Fibroblast of peridontal ligament (primary cell): ENCODE measurements at regions not wholly inside any gene's neighbourhood (a gene's known extent, or its start where the extent isn't known, plus 50 kb on each side); places are given as distances from the start of the nearest gene placed in this dataset.

ENCODE experiments used
- DNase-seq: peaks from one replicate; pipeline ENCODE4 v3.0.0-alpha.2; 2010; ENCODE audit errors: extremely low read depth

DNA sequence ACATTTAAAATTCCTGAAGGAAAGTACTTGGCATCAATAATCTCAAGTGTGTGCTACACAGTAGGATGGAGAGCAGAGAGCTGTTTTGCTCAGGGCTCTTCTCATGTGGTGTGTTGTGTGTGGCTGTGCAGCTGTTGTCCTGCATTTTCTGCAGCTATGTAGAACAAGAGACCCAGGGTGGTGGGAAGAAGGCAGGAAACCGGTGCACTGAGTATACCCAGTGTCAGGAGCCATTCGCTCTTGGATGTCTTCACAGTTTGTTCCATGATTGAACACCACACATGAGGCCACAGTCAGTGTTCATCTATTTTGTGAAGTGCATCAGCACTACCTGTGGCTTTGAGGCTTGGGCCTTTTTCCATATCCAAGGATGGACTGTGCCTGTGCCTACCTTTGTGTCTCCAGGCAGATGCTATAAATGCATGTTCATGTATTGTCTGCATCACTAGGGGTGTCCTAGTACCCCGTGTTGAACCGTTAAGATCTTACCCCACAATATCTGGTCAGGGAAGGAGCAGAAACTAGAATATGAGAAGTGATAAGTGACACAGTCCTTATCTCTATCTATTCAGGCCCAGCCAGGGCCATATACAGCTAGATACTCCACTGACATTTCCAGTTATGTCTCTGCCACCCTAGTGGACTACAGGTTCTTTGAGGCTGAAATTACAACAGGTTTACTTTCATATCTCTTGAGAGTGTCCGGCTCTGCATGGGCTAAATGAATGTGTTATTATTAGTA lies 194.3 kb downstream of the NR2F2 start:
- DNase-seq = no peak

DNA sequence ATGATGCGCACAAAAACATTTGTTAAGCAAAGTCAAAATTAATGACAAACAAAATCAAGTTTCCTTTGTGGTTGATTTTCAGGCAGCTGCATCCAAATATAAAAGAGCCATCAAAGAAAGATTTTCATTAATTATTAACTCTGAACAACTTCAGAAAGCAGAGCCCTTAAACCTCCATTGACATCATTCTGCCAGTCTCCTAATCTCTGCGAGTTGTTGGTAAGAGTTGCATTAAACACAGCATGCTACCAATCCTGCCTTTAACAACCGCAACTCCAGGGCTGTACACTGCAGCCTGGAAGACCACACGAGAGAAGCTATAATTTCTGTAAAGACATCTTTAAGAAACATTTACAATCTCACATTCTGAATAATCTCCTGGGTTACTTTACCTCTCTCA lies 204.6 kb downstream of the NR2F2 start:
- no peak for DNase-seq

GRCh38 chr15:96538491-96538890 lies 208.0 kb downstream of the NR2F2 start:
- no peak for DNase-seq

- no peak for DNase-seq
Measured at GRCh38 chr15:96540283-96540682, 209.8 kb downstream of the NR2F2 start.

DNA sequence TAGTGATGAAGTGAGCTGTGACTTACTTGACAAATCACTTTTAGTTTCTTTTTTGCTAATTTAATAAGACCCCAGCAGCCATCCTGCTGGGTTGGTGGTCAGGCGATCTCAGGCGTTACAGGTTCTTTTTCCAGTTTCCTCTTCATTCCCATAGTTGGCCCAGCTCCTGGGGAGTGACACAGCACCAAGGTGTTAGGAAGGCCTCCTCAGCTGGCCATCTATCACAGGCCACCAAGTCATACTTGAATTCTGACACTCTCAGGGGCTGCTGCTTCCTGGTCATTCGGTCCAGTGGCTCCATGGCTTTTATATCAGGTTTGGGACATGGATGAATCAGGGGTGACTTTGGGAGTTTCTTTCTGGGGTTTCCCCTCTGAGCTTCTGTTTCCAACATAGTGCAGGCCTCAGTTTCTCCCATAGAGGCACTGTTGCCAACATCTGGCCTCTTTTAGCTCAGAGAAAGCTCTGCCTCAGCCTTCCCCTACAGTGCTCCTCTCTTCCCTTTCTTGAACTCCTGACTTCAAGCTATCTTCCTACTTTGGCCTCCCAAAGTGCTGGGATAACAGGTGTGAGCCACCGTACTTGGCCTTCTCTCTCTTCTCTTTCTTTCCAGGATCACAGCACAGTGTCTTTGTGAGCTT lies 211.8 kb downstream of the NR2F2 start:
- DNase-seq = no peak

DNA sequence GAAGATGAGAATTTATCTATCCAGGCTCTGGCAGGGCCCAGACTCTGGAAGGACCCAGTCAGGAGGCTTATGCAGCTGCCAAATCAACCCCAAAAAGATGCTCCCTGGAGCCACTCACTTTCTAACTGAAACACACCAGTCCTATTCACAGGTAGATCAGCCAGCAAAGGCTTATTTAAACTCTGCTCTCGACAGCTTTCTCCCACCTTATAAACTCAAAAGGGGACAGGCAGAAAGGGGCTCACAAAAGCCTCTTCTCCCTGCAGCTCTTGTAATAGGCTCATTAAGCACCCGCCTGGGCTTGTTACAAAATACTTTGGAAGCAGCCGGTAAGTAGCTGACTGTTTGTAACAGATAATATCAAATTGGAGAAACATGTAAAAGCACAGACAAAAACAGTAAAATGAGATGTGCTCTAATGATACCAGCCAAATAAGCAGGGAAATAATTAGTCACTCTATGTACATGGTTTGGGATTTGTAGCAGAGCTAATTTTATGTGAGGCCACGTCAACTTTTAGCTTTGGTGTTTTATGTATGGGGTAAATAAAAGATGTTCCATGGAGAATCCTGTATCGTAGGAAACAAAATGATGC lies 213.8 kb downstream of the NR2F2 start:
- no peak for DNase-seq

DNA sequence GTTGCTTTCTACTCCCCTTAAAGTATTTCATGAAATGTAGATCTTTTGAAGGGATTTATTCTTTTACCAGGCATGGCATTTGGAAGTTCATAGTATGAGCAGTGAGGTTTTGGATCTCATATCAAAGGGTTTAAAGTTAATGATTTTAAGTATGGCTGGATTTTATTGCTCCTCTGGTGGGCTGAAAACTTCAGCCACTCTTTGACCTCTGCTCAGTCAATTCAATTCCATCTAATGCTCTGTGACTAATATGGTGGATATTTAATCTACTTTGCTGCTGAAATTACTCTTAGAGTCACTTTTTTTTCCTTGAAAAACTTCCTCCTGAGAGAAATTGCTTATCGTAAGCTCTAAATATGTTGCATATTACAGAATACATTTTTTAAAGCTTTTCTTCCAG lies 218.6 kb downstream of the NR2F2 start:
- DNase-seq = no peak

DNA sequence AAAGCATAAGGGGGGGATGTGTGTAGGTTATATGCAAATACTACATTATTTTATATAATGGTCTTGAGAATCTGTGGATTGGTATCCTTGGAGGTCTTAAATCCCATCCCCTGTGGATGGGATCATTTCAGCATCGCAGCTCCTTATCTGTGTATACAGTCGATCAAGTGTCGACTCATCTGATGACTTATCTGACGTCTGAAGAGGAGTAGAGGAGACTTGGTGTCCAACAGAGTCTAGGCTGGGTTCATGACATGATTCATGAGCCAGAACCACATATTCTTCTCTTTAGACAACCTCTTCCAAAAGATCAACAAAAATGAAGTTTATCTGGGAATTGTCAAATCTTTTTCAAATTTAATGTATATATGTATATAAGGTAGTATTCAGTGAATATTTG lies 220.7 kb downstream of the NR2F2 start:
- no peak for DNase-seq

- no peak for DNase-seq
Measured at GRCh38 chr15:96551722-96552121, 221.2 kb downstream of the NR2F2 start.

- no peak for DNase-seq
Measured at GRCh38 chr15:96553006-96553405, 222.5 kb downstream of the NR2F2 start.

GRCh38 chr15:96553451-96553850 lies 223.0 kb downstream of the NR2F2 start:
- no peak for DNase-seq

- no peak for DNase-seq
Measured at GRCh38 chr15:96553931-96554330, 223.4 kb downstream of the NR2F2 start.

DNA sequence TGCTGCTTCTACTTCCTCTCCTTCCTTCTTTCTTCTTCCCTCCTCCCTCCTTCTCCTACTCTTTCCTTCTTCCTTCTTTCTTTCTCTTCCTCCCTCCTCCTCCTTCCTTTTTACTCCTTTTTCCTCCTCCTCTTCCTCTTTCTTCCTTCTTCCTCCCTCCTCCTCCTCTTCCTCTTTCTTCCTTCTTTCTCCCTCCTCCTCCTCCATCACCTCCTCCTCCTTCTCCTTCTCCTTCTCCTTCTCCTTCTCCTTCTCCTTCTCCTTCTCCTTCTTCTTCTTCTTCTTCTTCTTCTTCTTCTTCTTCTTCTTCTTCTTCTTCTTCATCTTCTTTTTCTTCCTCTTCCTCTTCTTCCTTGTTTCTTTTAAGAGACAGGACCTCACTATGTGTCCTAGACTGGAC lies 224.0 kb downstream of the NR2F2 start:
- no peak for DNase-seq

DNA sequence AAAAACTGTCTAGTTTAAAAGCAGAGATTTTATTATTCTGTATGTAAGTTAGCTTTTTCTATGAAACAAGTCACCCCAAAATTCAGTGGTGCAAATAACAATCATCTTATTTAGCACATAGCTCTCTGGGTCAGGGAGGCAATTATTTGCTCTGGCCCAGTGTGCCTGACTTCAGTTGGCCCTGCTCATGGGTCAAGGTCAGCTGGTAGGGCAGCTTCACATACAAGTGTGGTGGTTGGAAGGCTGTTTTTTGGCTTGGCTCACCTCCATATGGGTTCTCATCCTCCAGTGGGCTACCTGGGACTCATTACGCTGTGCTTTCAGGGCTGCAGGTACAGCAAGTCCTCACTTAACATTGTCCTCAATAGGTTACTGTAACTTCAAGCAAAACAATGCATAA lies 228.6 kb downstream of the NR2F2 start:
- DNase-seq = no peak

GRCh38 chr15:96559631-96560030 lies 229.1 kb downstream of the NR2F2 start:
- DNase-seq = no peak

DNA sequence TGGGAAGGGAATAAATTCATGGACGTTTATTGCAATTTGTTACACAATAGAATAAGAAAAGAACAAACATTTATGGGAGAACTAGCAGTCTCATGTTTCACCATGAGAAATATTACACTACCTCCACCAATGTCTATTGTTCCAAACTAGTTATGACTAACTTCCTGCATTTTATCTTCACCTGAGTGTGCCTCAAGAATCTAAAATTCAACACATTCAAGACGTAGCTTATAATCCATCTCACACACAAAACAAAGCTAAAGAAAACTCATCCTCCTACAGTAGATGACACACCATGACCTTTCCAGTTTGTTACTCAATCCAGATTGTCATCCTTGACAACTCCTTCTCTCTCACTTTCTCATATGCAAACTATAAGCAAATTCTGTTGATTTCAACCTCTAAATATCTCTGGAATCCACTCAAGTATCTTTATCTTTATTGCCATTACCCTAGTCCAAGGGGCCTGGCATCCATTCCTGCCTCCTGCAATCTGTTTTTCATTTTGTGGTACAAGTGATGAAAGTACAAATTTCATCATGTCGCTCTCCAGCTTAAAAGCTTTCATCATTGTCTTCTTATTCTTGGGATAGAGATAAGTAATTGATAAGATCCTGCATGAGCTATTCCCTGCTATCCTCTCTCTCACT lies 229.9 kb downstream of the NR2F2 start:
- DNase-seq = no peak

DNA sequence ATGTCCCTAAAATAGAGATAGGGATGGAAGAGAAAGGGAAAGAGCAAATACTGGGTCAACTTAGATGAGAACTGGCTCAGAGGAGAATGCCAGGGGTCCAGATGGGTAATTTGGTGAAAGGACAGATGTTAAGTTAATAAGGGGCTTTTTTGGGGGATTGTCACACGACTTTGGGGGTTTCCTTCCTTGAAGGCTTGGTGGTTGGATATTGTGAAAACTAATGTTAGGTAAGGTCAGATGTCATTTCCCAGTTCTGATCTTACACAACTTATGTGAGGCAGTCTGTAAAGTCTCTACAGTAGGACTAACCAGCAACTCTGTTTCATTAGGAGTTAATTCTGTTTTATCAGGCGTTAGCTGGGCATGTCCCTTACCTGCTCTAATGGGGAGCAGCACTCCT lies 231.1 kb downstream of the NR2F2 start:
- DNase-seq = no peak

GRCh38 chr15:96564546-96564945 lies 234.0 kb downstream of the NR2F2 start:
- no peak for DNase-seq

GRCh38 chr15:96565266-96565665 lies 234.8 kb downstream of the NR2F2 start:
- DNase-seq = no peak

DNA sequence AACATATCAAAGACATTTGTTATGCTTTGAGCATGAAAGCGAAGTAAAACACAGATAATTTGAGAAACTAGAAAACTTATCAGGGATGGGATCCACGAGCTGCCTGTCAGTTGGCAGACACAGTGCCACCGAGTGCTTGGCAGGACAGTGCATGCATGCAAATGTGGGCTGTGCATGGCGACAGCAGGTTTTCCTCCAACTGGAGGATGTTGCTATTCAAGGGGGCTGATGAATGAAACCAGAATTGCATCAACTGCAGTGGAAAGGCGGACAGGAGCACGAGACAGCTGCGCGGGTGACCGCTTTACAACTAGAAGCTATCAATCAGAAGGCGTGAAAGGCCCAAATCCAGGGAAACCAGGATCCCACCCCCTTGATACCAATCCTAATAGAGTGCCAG lies 244.3 kb downstream of the NR2F2 start:
- DNase-seq = no peak

GRCh38 chr15:96576596-96576995 lies 246.1 kb downstream of the NR2F2 start:
- no peak for DNase-seq

DNA sequence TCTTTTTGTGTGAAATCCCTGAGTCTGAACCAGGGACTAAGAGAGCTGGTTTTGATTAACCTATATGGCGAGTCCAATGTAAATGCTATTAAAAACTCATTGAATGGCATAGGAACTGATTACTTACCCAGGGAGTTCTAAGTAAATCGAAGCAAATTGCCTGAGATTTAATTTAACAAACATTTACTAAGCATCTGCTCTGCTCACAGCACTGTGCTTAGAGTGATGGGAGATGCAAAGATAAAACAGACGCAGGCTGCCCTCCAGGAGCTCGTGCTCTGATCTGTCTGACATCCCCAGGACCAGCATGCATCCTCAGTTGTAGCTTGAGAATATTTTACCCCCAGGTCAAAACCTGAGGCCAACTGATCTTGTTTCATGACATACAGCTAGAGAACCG lies 247.9 kb downstream of the NR2F2 start:
- no peak for DNase-seq

DNA sequence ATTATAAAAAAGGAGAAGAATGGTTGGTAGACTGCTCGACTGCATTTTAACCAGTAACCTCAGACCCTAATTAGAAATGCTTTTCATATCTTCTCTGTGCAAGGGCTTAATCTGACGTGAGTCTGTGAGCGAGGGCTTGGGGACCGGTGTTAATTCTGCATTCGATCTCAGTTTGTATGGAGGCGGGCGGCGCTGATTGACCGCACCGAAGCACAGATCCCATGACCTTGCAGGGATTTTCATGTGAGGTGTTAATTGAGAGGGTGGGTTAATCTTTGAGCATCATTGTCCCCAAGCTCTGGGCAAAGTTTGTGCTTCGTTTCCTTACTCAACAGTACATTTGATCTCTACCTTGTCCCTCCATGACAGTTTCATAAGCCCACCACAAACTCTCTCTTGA lies 250.9 kb downstream of the NR2F2 start:
- DNase-seq = no peak
